ENCODE measurements at regions not wholly inside any gene's neighbourhood (a gene's known extent, or its start where the extent isn't known, plus 50 kb on each side); places are given as distances from the start of the nearest gene placed in this dataset.

DNA sequence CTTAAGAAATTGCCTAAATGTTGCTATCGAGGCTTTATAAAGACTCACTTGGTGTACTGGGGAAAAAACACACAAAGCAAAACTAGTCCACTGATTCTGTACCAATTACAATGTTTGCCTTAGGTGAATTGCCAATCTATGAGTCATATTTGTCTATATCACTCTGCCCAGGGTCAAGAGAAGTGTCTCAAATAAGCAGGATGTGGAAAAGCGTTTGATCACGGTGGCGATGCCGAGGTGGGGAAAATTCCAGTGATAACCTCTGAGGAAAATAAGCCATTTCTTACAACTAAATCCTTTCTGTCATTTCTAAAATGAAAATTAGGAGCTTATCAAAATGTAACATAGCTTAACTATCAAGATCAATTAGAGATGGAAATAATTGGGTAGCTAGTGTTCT is 148.6 kb upstream of the DIO3 start:
- TF ChIP-seq, protein P1, sequence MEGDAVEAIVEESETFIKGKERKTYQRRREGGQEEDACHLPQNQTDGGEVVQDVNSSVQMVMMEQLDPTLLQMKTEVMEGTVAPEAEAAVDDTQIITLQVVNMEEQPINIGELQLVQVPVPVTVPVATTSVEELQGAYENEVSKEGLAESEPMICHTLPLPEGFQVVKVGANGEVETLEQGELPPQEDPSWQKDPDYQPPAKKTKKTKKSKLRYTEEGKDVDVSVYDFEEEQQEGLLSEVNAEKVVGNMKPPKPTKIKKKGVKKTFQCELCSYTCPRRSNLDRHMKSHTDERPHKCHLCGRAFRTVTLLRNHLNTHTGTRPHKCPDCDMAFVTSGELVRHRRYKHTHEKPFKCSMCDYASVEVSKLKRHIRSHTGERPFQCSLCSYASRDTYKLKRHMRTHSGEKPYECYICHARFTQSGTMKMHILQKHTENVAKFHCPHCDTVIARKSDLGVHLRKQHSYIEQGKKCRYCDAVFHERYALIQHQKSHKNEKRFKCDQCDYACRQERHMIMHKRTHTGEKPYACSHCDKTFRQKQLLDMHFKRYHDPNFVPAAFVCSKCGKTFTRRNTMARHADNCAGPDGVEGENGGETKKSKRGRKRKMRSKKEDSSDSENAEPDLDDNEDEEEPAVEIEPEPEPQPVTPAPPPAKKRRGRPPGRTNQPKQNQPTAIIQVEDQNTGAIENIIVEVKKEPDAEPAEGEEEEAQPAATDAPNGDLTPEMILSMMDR (IDR thresholded peaks at IDR 0.05), result no peak
- peaks cover 0 to 44% (median 13%) of the 10 kb centered on the region in 7 donors for H3K27me3 ChIP-seq
- ATAC-seq, result no peak
- no peak overlapping the region for H3K27ac ChIP-seq
- no peak for DNase-seq
- no peak overlapping the region for H3K4me3 ChIP-seq
- peaks cover 0 to 8% (median 0%) of the 10 kb centered on the region in 11 donors for H3K9me3 ChIP-seq
- H3K36me3 ChIP-seq, result no peaks in the 10 kb centered on the region
- WGBS, 2 donors, result 76 to 81% methylated on average over 5 of the region's 5 CpGs
- no peaks in the 10 kb centered on the region for H3K4me1 ChIP-seq
- intact Hi-C loops (cut with DNase I), result no loop called here

- Histone ChIP-seq H3K4me1 (no peaks in the 10 kb centered on the region), H3K36me3 (no peaks in the 10 kb centered on the region), H3K4me3 (no peak overlapping the region), H3K27ac (no peak overlapping the region), H3K27me3 (peaks cover 0 to 62% (median 23%) of the 10 kb centered on the region in 7 donors), H3K9me3 (peaks cover 0 to 19% (median 0%) of the 10 kb centered on the region in 11 donors)
- ATAC-seq (no peak), DNase-seq (no peak)
- intact Hi-C loops (cut with DNase I), result no loop called here
- TF ChIP-seq, protein P1 (IDR thresholded peaks at IDR 0.05), result no peak
- WGBS, 2 donors, result 23 to 31% methylated on average over 1 of the region's 1 CpG
Observed at GRCh38 chr14:101417434-101417833, 143.9 kb upstream of the DIO3 start.

- Histone ChIP-seq H3K4me1 (no peaks in the 10 kb centered on the region), H3K36me3 (no peaks in the 10 kb centered on the region), H3K27me3 (peaks cover 0 to 55% (median 23%) of the 10 kb centered on the region in 7 donors), H3K4me3 (no peak overlapping the region), H3K9me3 (peaks cover 0 to 20% (median 1%) of the 10 kb centered on the region in 11 donors), H3K27ac (no peak overlapping the region)
- intact Hi-C loops (cut with DNase I), result no loop called here
- TF ChIP-seq, protein P1 (IDR thresholded peaks at IDR 0.05), result no peak
- 29 to 56% methylated on average over 1 of the region's 1 CpG for WGBS, 2 donors
- ATAC-seq, result no peak
- no peak for DNase-seq
Observed at GRCh38 chr14:101418601-101419000, 142.7 kb upstream of the DIO3 start.

DNA sequence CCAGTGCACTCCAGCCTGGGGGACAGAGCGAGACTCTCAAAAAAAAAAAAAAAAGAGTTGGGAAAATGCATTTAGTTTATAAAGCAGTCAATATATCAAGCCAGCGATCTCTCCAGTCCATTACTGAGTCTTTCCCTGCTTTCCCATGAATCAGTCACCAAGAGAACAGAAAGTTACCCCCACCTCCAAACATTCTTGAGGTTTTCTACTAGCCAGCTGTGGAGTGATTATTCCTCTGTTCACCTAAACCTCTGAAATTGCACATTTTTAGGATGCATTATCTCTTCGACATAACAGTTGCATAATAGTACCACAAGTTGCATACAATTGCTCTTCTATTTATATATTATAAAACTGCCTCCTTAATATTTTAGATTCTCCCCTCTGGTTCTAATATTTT is 134.8 kb upstream of the DIO3 start:
- H3K27me3 ChIP-seq, result peaks cover 0 to 8% (median 0%) of the 10 kb centered on the region in 7 donors
- H3K36me3 ChIP-seq, result no peaks in the 10 kb centered on the region
- H3K27ac ChIP-seq, result no peak overlapping the region
- DNase-seq (no peak), ATAC-seq (no peak)
- intact Hi-C loops (cut with DNase I), result no loop called here
- 85 to 91% methylated on average over 3 of the region's 3 CpGs for WGBS, 2 donors
- no peak overlapping the region for H3K4me3 ChIP-seq
- H3K4me1 ChIP-seq, result no peaks in the 10 kb centered on the region
- TF ChIP-seq, protein P1 (IDR thresholded peaks at IDR 0.05), result no peak
- peaks cover 0 to 36% (median 17%) of the 10 kb centered on the region in 11 donors for H3K9me3 ChIP-seq
